ENCODE measurements at regions not wholly inside any gene's neighbourhood (a gene's known extent, or its start where the extent isn't known, plus 50 kb on each side); places are given as distances from the start of the nearest gene placed in this dataset.

DNA sequence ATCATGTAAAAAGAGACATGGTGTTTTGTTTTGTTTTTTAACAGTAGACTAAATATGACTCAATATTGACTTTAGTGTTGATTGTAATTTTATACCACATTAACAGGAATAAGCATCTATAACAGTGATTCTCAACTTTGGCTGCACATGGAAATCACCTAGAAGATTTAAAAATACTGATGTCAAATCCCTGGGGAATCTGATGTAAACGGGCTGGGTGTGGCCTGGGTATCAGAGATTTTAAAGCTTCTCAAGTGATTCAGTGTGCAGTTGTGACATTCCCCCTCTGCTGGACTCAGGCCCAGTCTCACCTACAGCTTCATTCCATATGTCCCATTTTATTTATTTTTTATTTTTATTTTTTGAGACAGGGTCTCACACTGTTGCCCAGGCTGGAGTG, 82.8 kb upstream of the ATP8B1 start:
- TF ChIP-seq, protein P1, sequence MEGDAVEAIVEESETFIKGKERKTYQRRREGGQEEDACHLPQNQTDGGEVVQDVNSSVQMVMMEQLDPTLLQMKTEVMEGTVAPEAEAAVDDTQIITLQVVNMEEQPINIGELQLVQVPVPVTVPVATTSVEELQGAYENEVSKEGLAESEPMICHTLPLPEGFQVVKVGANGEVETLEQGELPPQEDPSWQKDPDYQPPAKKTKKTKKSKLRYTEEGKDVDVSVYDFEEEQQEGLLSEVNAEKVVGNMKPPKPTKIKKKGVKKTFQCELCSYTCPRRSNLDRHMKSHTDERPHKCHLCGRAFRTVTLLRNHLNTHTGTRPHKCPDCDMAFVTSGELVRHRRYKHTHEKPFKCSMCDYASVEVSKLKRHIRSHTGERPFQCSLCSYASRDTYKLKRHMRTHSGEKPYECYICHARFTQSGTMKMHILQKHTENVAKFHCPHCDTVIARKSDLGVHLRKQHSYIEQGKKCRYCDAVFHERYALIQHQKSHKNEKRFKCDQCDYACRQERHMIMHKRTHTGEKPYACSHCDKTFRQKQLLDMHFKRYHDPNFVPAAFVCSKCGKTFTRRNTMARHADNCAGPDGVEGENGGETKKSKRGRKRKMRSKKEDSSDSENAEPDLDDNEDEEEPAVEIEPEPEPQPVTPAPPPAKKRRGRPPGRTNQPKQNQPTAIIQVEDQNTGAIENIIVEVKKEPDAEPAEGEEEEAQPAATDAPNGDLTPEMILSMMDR (conservative IDR thresholded peaks at IDR 0.05): no peak
- no peak for TF ChIP-seq ZFX (IDR thresholded peaks at IDR 0.05)

Data from C4-2B (cell line).